Mesothelial cell of epicardium (in vitro differentiated cells): ENCODE measurements at regions not wholly inside any gene's neighbourhood (a gene's known extent, or its start where the extent isn't known, plus 50 kb on each side); places are given as distances from the start of the nearest gene placed in this dataset.

Experiments
- DNase-seq, 2 experiments: peaks; one replicate each; pipeline ENCODE4 v3.0.0; 2021; ENCODE audit warnings: low spot score in 2 of 2; ENCODE audit not compliant: unreplicated experiment in 2 of 2
- H3K27ac Mint-ChIP-seq: 2 replicates; pipeline ENCODE4 v1.8.0; 2021; ENCODE audit warnings: mixed read lengths
- H3K27me3 Mint-ChIP-seq: 2 replicates; pipeline ENCODE4 v1.8.0; 2021; ENCODE audit warnings: low read depth, mixed read lengths
- H3K36me3 Mint-ChIP-seq: 2 replicates; pipeline ENCODE4 v1.8.0; 2021; ENCODE audit warnings: mixed read lengths
- H3K4me1 Mint-ChIP-seq: 2 replicates; pipeline ENCODE4 v1.8.0; 2021; ENCODE audit warnings: mixed read lengths
- H3K4me3 Mint-ChIP-seq: 2 replicates; pipeline ENCODE4 v1.8.0; 2021; ENCODE audit warnings: mild to moderate bottlenecking, moderate library complexity, mixed read lengths
- H3K9me3 Mint-ChIP-seq: 2 replicates; pipeline ENCODE4 v1.8.0; 2021; ENCODE audit warnings: mixed read lengths
- CTCF ChIP-seq: fragments of 200-600 bp; sonication (generic); IDR thresholded peaks from one replicate; pipeline ENCODE4 v1.5.0; 2021; ENCODE audit warnings: antibody characterized with exemption; ENCODE audit not compliant: unreplicated experiment

GRCh38 chr22:22420580-22420979 is 88.0 kb downstream of the ZNF280B start:
- Mint-ChIP-seq H3K27me3 (peaks cover 86% of the 10 kb centered on the region), H3K4me1 (peaks cover 2% of the 10 kb centered on the region), H3K4me3 (no peak overlapping the region), H3K27ac (no peak overlapping the region), H3K9me3 (peaks cover 5% of the 10 kb centered on the region), H3K36me3 (no peaks in the 10 kb centered on the region)
- no peak for DNase-seq
- TF ChIP-seq CTCF = no peak

- Mint-ChIP-seq H3K27me3 (peaks cover 86% of the 10 kb centered on the region), H3K4me1 (peaks cover 2% of the 10 kb centered on the region), H3K4me3 (no peak overlapping the region), H3K27ac (no peak overlapping the region), H3K36me3 (no peaks in the 10 kb centered on the region), H3K9me3 (peaks cover 5% of the 10 kb centered on the region)
- TF ChIP-seq CTCF = no peak
- DNase-seq = no peak
Observed at GRCh38 chr22:22421392-22421791, 87.2 kb downstream of the ZNF280B start.

- Mint-ChIP-seq H3K9me3 (peaks cover 5% of the 10 kb centered on the region), H3K4me1 (peaks cover 2% of the 10 kb centered on the region), H3K36me3 (no peaks in the 10 kb centered on the region), H3K27me3 (peaks cover 87% of the 10 kb centered on the region), H3K27ac (no peak overlapping the region), H3K4me3 (no peak overlapping the region)
- TF ChIP-seq CTCF = peak; percentile 63
- DNase-seq = no peak
Observed at GRCh38 chr22:22422629-22423112, 85.9 kb downstream of the ZNF280B start.

- Mint-ChIP-seq H3K4me1 (peaks cover 2% of the 10 kb centered on the region), H3K36me3 (no peaks in the 10 kb centered on the region), H3K27ac (no peak overlapping the region), H3K27me3 (peaks cover 92% of the 10 kb centered on the region), H3K4me3 (no peak overlapping the region), H3K9me3 (peaks cover 2% of the 10 kb centered on the region)
- TF ChIP-seq CTCF = no peak
- no peak for DNase-seq
Observed at GRCh38 chr22:22423681-22424080, 84.9 kb downstream of the ZNF280B start.

- Mint-ChIP-seq H3K36me3 (no peaks in the 10 kb centered on the region), H3K4me3 (no peak overlapping the region), H3K9me3 (no peaks in the 10 kb centered on the region), H3K27ac (no peak overlapping the region), H3K4me1 (peaks cover 2% of the 10 kb centered on the region), H3K27me3 (peaks cover 92% of the 10 kb centered on the region)
- DNase-seq = no peak
- no peak for TF ChIP-seq CTCF
Observed at GRCh38 chr22:22424210-22424800, 84.2 kb downstream of the ZNF280B start.

- H3K9me3 Mint-ChIP-seq = no peaks in the 10 kb centered on the region
- no peak for TF ChIP-seq CTCF
- H3K36me3 Mint-ChIP-seq = no peaks in the 10 kb centered on the region
- H3K27ac Mint-ChIP-seq = no peak overlapping the region
- peaks cover 2% of the 10 kb centered on the region for H3K4me1 Mint-ChIP-seq
- H3K27me3 Mint-ChIP-seq = peaks cover 92% of the 10 kb centered on the region
- no peak for DNase-seq
- H3K4me3 Mint-ChIP-seq = no peak overlapping the region
Observed at GRCh38 chr22:22424956-22425355, 83.6 kb downstream of the ZNF280B start.
